GM19324 (cell line): ENCODE measurements at regions not wholly inside any gene's neighbourhood (a gene's known extent, or its start where the extent isn't known, plus 50 kb on each side); places are given as distances from the start of the nearest gene placed in this dataset.

Source experiments
- ATAC-seq: cut with Tn5 transposase; IDR thresholded peaks from one replicate; pipeline ENCODE4 v1.9.1; 2021; ENCODE audit warnings: mild to moderate bottlenecking, moderate library complexity; ENCODE audit not compliant: unreplicated experiment, low FRiP score

- no peak for ATAC-seq
These were observed 51.0 kb upstream of the DSC1 start for GRCh38 chr18:31213641-31214040.

- no peak for ATAC-seq
These were observed 54.6 kb upstream of the DSC1 start for GRCh38 chr18:31217038-31217849.

GRCh38 chr18:31218671-31219383 lies 56.2 kb upstream of the DSC1 start:
- ATAC-seq, result no peak

- ATAC-seq, result no peak
These were observed 56.7 kb upstream of the DSC1 start for GRCh38 chr18:31219395-31219794.

GRCh38 chr18:31223371-31223770 lies 60.7 kb upstream of the DSC1 start:
- ATAC-seq, result no peak

- no peak for ATAC-seq
These were observed 63.0 kb upstream of the DSC1 start for GRCh38 chr18:31225668-31226067.

GRCh38 chr18:31227497-31228229 lies 65.0 kb upstream of the DSC1 start:
- no peak for ATAC-seq

GRCh38 chr18:31229829-31230228 lies 67.2 kb upstream of the DSC1 start:
- ATAC-seq, result no peak

- ATAC-seq, result no peak
These were observed 67.8 kb upstream of the DSC1 start for GRCh38 chr18:31230495-31230894.

GRCh38 chr18:31232013-31232412 lies 69.4 kb upstream of the DSC1 start:
- no peak for ATAC-seq

GRCh38 chr18:31232775-31233424 lies 70.2 kb upstream of the DSC1 start:
- no peak for ATAC-seq

GRCh38 chr18:31233621-31234275 lies 71.1 kb upstream of the DSC1 start:
- ATAC-seq, result no peak

GRCh38 chr18:31235856-31236255 lies 73.2 kb upstream of the DSC1 start:
- no peak for ATAC-seq

- no peak for ATAC-seq
These were observed 74.5 kb upstream of the DSC1 start for GRCh38 chr18:31237142-31237541.

- no peak for ATAC-seq
These were observed 76.5 kb upstream of the DSG1 start for GRCh38 chr18:31241425-31241824.

GRCh38 chr18:31241900-31242409 lies 76.0 kb upstream of the DSG1 start:
- ATAC-seq, result no peak

GRCh38 chr18:31243740-31244512 lies 74.0 kb upstream of the DSG1 start:
- no peak for ATAC-seq

GRCh38 chr18:31244771-31245394 lies 73.1 kb upstream of the DSG1 start:
- ATAC-seq, result peak; percentile 54

- no peak for ATAC-seq
These were observed 72.1 kb upstream of the DSG1 start for GRCh38 chr18:31245820-31246219.
